GM12878 (cell line): ENCODE measurements at regions not wholly inside any gene's neighbourhood (a gene's known extent, or its start where the extent isn't known, plus 50 kb on each side); places are given as distances from the start of the nearest gene placed in this dataset.

Experiments used
- ATAC-seq: fragments of 200-7000 bp; cut with Tn5 transposase; 3 replicates; pipeline ENCODE4 v1.9.1; 2020; ENCODE audit warnings: mild to moderate bottlenecking, moderate library complexity
- BruUV-seq: library from RNA; stranded (reverse); fragments of 400-500 nt; replicated peaks from 2 replicates; lab custom pipeline; 2021; lab: Mats Ljungman, UMichigan
- CTCF ChIA-PET: fragments of 300-600 bp; sonication (Branson Sonifier 250); formaldehyde crosslinking; extraction: SDS; loops from one replicate; lab custom pipeline; 2021; ENCODE audit warnings: inconsistent platforms; lab: Yijun Ruan, JAX
- POLR2A ChIA-PET: fragments of 350-600 bp; formaldehyde crosslinking; extraction: SDS; loops from one replicate; lab custom pipeline; 2021; ENCODE audit warnings: inconsistent platforms; lab: Charles Lee
- RAD21 ChIA-PET: fragments of 300-600 bp; sonication (Branson Sonifier 250); formaldehyde crosslinking; loops from one replicate; lab custom pipeline; 2023; ENCODE audit warnings: antibody characterized with exemption; ENCODE audit not compliant: unreplicated experiment; lab: Charles Lee
- SMC1A ChIA-PET: fragments of 300-600 bp; sonication (Branson Sonifier 250); formaldehyde crosslinking; loops from one replicate; lab custom pipeline; 2023; ENCODE audit not compliant: unreplicated experiment, uncharacterized antibody; lab: Charles Lee
- DNase-seq: peaks from one replicate; pipeline ENCODE4 v3.0.0-alpha.2; 2011; ENCODE audit warnings: low read depth, low spot score
- FAIRE-seq: peaks from 3 replicates; lab custom pipeline; 2011; peaks lifted over from hg19 to GRCh38; lab: Jason Lieb, UNC
- H2AFZ ChIP-seq: 2 replicates; pipeline ENCODE4 v1.6.0; 2011; ENCODE audit warnings: low read depth, low read length, control low read depth; ENCODE audit not compliant: control insufficient read depth
- H3K27ac ChIP-seq: 2 replicates; pipeline ENCODE4 v1.5.1; 2011; ENCODE audit warnings: control low read depth; ENCODE audit not compliant: control insufficient read depth, insufficient read depth
- H3K27me3 ChIP-seq, 2 experiments: replicated peaks in 1 of 2; 2 replicates each; pipeline versions ENCODE4 v1.6.0 to v1.6.1; 2011; ENCODE audit warnings: low read length in 1 of 2; ENCODE audit not compliant: control insufficient read depth in 2 of 2, insufficient read depth in 2 of 2
- H3K36me3 ChIP-seq, 2 experiments: 2 replicates each; pipeline ENCODE4 v1.5.1; 2011; ENCODE audit warnings: low read length in 1 of 2; ENCODE audit not compliant: control insufficient read depth in 2 of 2, insufficient read depth in 2 of 2
- H3K4me1 ChIP-seq: 2 replicates; pipeline ENCODE4 v1.6.1; 2011; ENCODE audit warnings: mild to moderate bottlenecking, low read length, moderate library complexity, mixed read lengths; ENCODE audit not compliant: control insufficient read depth, insufficient read depth
- H3K4me2 ChIP-seq: 2 replicates; pipeline ENCODE4 v1.6.0; 2011; ENCODE audit warnings: control low read depth; ENCODE audit not compliant: control insufficient read depth, insufficient read depth
- H3K4me3 ChIP-seq: fragments of 200-600 bp; sonication (generic); 2 replicates; pipeline ENCODE4 v1.5.1; 2016
- H3K79me2 ChIP-seq: 2 replicates; pipeline ENCODE4 v1.6.0; 2011; ENCODE audit warnings: low read length; ENCODE audit not compliant: control insufficient read depth, insufficient read depth
- H3K9ac ChIP-seq: 2 replicates; pipeline ENCODE4 v1.8.0; 2011; ENCODE audit warnings: low read length, control low read depth, mixed read lengths; ENCODE audit not compliant: control insufficient read depth, insufficient read depth
- H3K9me3 ChIP-seq: replicated peaks from 3 replicates; pipeline ENCODE4 v1.5.1; 2011; ENCODE audit warnings: mild to moderate bottlenecking, low read length; ENCODE audit not compliant: control insufficient read depth, insufficient read depth
- H4K20me1 ChIP-seq: 2 replicates; pipeline ENCODE4 v1.6.0; 2011; ENCODE audit not compliant: control insufficient read depth, insufficient read depth
- JUNB ChIP-seq: IDR thresholded peaks from 2 replicates; pipeline ENCODE4 v1.6.1; 2016; ENCODE audit warnings: antibody characterized with exemption, mild to moderate bottlenecking
- ZBTB4 ChIP-seq: fragments of 450-650 bp; formaldehyde crosslinking; IDR thresholded peaks from 2 replicates; pipeline ENCODE4 v1.4.0; 2022; ENCODE audit warnings: mild to moderate bottlenecking, moderate library complexity
- WGBS: methylation state at CpG from one replicate; pipeline ENCODE4 v1.1.6; 2016; ENCODE audit warnings: low lambda C conversion rate; ENCODE audit not compliant: insufficient replicate concordance, insufficient coverage; ENCODE audit errors: missing lambda C conversion rate; 5-methylcytosine and 5-hydroxymethylcytosine counted together
- in situ Hi-C: fragments of 300-500 bp; cut with MboI; formaldehyde crosslinking; loops from 9 replicates; pipeline ENCODE4 v1.14.3; 2018; ENCODE audit warnings: mixed read lengths
- intact Hi-C: fragments of 100-400 bp; cut with micrococcal nuclease; formaldehyde crosslinking; loops from one replicate; pipeline ENCODE4 v1.14.2; 2022; ENCODE audit not compliant: unreplicated experiment

- ChIA-PET CTCF (no interaction called here), POLR2A (no interaction called here)
- intact Hi-C loops = no loop called here
Observed at GRCh38 chr3:177882124-177882648, 654.0 kb upstream of the KCNMB2 start.

More at GRCh38 chr3:177882124-177882648, 654.0 kb upstream of the KCNMB2 start:
- FAIRE-seq (no peak), ATAC-seq (no peak), DNase-seq (no peak)
- H2AFZ ChIP-seq = no peak overlapping the region
- no peaks in the 10 kb centered on the region for H3K4me1 ChIP-seq
- no TSS peak for BruUV-seq
- WGBS = 38% methylated on average over 5 of the region's 5 CpGs
- H3K4me3 ChIP-seq = no peak overlapping the region
- H3K79me2 ChIP-seq = no peaks in the 10 kb centered on the region
- no peak overlapping the region for H3K27ac ChIP-seq
- RAD21 ChIA-PET = no interaction called here
- H3K9ac ChIP-seq = no peak overlapping the region
- H4K20me1 ChIP-seq = no peaks in the 10 kb centered on the region
- peak; percentile 34 for TF ChIP-seq JUNB
- no peak for TF ChIP-seq ZBTB4 (CRISPR knock-in tag)
- SMC1A ChIA-PET = no interaction called here
- H3K4me2 ChIP-seq = no peak overlapping the region
- no peaks in the 10 kb centered on the region for H3K36me3 ChIP-seq
- no peaks in the 10 kb centered on the region for H3K9me3 ChIP-seq
- in situ Hi-C loops = no loop called here
- H3K27me3 ChIP-seq = no peaks in the 10 kb centered on the region
